HG03558 (cell line): ENCODE measurements at regions not wholly inside any gene's neighbourhood (a gene's known extent, or its start where the extent isn't known, plus 50 kb on each side); places are given as distances from the start of the nearest gene placed in this dataset.

Source experiments
- ATAC-seq: cut with Tn5 transposase; IDR thresholded peaks from one replicate; pipeline ENCODE4 v1.9.1; 2021; ENCODE audit warnings: moderate number of reproducible peaks; ENCODE audit not compliant: unreplicated experiment; ENCODE audit errors: extremely low read depth

GRCh38 chr11:122165607-122166371 lies 49.8 kb upstream of the BLID start:
- ATAC-seq, result no peak
